ENCODE measurements at regions not wholly inside any gene's neighbourhood (a gene's known extent, or its start where the extent isn't known, plus 50 kb on each side); places are given as distances from the start of the nearest gene placed in this dataset.

- CTCF ChIA-PET, result interaction anchor here (0.6 to 2.1 kb wide), 10 partner anchors 10 to 1174 kb away, joined by 3 to 9 read pairs (median 4); no protein-coding TSS in a partner anchor
- no TSS peak for BruUV-seq (replicated peaks)
- Mint-ChIP-seq H3K27me3 (ENCODE audit: insufficient read depth, unreplicated experiment) (no peaks in the 10 kb centered on the region), H3K36me3 (ENCODE audit: insufficient read depth, unreplicated experiment) (no peaks in the 10 kb centered on the region), H3K4me3 (ENCODE audit: unreplicated experiment) (no peak overlapping the region), H3K9me3 (ENCODE audit: unreplicated experiment) (no peaks in the 10 kb centered on the region), H3K27ac (ENCODE audit: low read depth, unreplicated experiment) (no peak overlapping the region), H3K4me1 (ENCODE audit: insufficient read depth, unreplicated experiment) (peaks cover 18% of the 10 kb centered on the region)
- no peak for TF ChIP-seq CTCF (IDR thresholded peaks at IDR 0.05; ENCODE audit: unreplicated experiment)
- POLR2A ChIA-PET, result no interaction called here
- intact Hi-C loops (cut with micrococcal nuclease), result loop anchor here (5.0 kb wide), 5 partner anchors 35 to 1210 kb away; no protein-coding TSS in a partner anchor
- DNase-seq (ENCODE audit: unreplicated experiment), result no peak
Measured at GRCh38 chr6:187210-187861, 105.0 kb upstream of the DUSP22 start.

GRCh38 chr6:188821-189655 lies 103.2 kb upstream of the DUSP22 start:
- Mint-ChIP-seq H3K4me3 (ENCODE audit: unreplicated experiment) (no peak overlapping the region), H3K9me3 (ENCODE audit: unreplicated experiment) (no peaks in the 10 kb centered on the region), H3K27ac (ENCODE audit: low read depth, unreplicated experiment) (peak overlapping the region; percentile 69), H3K36me3 (ENCODE audit: insufficient read depth, unreplicated experiment) (no peaks in the 10 kb centered on the region), H3K4me1 (ENCODE audit: insufficient read depth, unreplicated experiment) (peaks cover 18% of the 10 kb centered on the region), H3K27me3 (ENCODE audit: insufficient read depth, unreplicated experiment) (no peaks in the 10 kb centered on the region)
- DNase-seq (ENCODE audit: unreplicated experiment), result peak; percentile 97
- POLR2A ChIA-PET, result interaction anchor here (0.9 to 1.3 kb wide), 4 partner anchors 9 to 194 kb away, joined by 3 to 4 read pairs (median 3); no protein-coding TSS in a partner anchor
- CTCF ChIA-PET, result interaction anchor here (0.6 to 2.3 kb wide), 31 partner anchors 9 to 1235 kb away, joined by 3 to 10 read pairs (median 4); partner anchors contain the start of gene DUSP22
- BruUV-seq (replicated peaks), result no TSS peak
- intact Hi-C loops (cut with micrococcal nuclease), result loop anchor here (1.0 to 5.0 kb wide), 8 partner anchors 33 to 1208 kb away; partner anchors contain the start of gene DUSP22
- peak; percentile 92 for TF ChIP-seq CTCF (IDR thresholded peaks at IDR 0.05; ENCODE audit: unreplicated experiment)

- intact Hi-C loops (cut with micrococcal nuclease), result loop anchor here (1.0 to 5.0 kb wide), 7 partner anchors 33 to 1208 kb away; no protein-coding TSS in a partner anchor
- CTCF ChIA-PET, result interaction anchor here (0.6 to 2.3 kb wide), 12 partner anchors 9 to 1235 kb away, joined by 3 to 10 read pairs (median 5); no protein-coding TSS in a partner anchor
- H3K4me1 Mint-ChIP-seq (ENCODE audit: insufficient read depth, unreplicated experiment), result peaks cover 18% of the 10 kb centered on the region
- POLR2A ChIA-PET, result interaction anchor here (0.5 to 0.9 kb wide), 3 partner anchors 29 to 1365 kb away, joined by 3 to 4 read pairs (median 3); no protein-coding TSS in a partner anchor
- H3K4me3 Mint-ChIP-seq (ENCODE audit: unreplicated experiment), result no peak overlapping the region
- BruUV-seq (replicated peaks), result no TSS peak
- H3K27ac Mint-ChIP-seq (ENCODE audit: low read depth, unreplicated experiment), result no peak overlapping the region
- H3K27me3 Mint-ChIP-seq (ENCODE audit: insufficient read depth, unreplicated experiment), result no peaks in the 10 kb centered on the region
- no peaks in the 10 kb centered on the region for H3K9me3 Mint-ChIP-seq (ENCODE audit: unreplicated experiment)
- no peak for TF ChIP-seq CTCF (IDR thresholded peaks at IDR 0.05; ENCODE audit: unreplicated experiment)
- H3K36me3 Mint-ChIP-seq (ENCODE audit: insufficient read depth, unreplicated experiment), result no peaks in the 10 kb centered on the region
- DNase-seq (ENCODE audit: unreplicated experiment), result no peak
Measured at GRCh38 chr6:189676-190075, 102.6 kb upstream of the DUSP22 start.

Data from MCF 10A (cell line).